KMS-11 (cell line): ENCODE measurements at regions not wholly inside any gene's neighbourhood (a gene's known extent, or its start where the extent isn't known, plus 50 kb on each side); places are given as distances from the start of the nearest gene placed in this dataset.

ENCODE experiments used
- H2AFZ ChIP-seq: fragments of 200-600 bp; sonication (generic); 2 replicates; pipeline ENCODE4 v1.6.1; 2016; ENCODE audit warnings: antibody characterized with exemption, mixed run types, low read depth
- H3K27ac ChIP-seq: fragments of 200-600 bp; sonication (generic); 2 replicates; pipeline ENCODE4 v1.6.1; 2016; ENCODE audit warnings: mild to moderate bottlenecking, mixed run types
- H3K27me3 ChIP-seq: fragments of 200-600 bp; sonication (generic); 2 replicates; pipeline ENCODE4 v1.6.1; 2017; ENCODE audit warnings: mild to moderate bottlenecking, low read depth, mixed run types, moderate library complexity; ENCODE audit not compliant: insufficient read depth
- H3K36me3 ChIP-seq: fragments of 200-600 bp; sonication (generic); 2 replicates; pipeline ENCODE4 v1.6.1; 2017; ENCODE audit warnings: mild to moderate bottlenecking, mixed run types; ENCODE audit not compliant: insufficient read depth
- H3K4me1 ChIP-seq: fragments of 200-600 bp; sonication (generic); 2 replicates; pipeline ENCODE4 v1.6.1; 2016; ENCODE audit warnings: mild to moderate bottlenecking, low read depth, mixed run types; ENCODE audit not compliant: poor library complexity, severe bottlenecking
- H3K4me2 ChIP-seq: fragments of 200-600 bp; sonication (generic); 2 replicates; pipeline ENCODE4 v1.7.0; 2016; ENCODE audit warnings: mild to moderate bottlenecking, mixed run types
- H3K4me3 ChIP-seq: fragments of 200-600 bp; sonication (generic); IDR thresholded peaks from 2 replicates; pipeline ENCODE4 v1.6.1; 2017; ENCODE audit warnings: low read depth, low read length, mixed read lengths; ENCODE audit not compliant: insufficient read depth
- H3K79me2 ChIP-seq: fragments of 200-600 bp; sonication (generic); 2 replicates; pipeline ENCODE4 v1.6.1; 2016; ENCODE audit warnings: low read depth, mixed run types; ENCODE audit not compliant: insufficient read depth
- H3K9ac ChIP-seq: fragments of 200-600 bp; sonication (generic); 2 replicates; pipeline ENCODE4 v1.6.1; 2016; ENCODE audit warnings: mild to moderate bottlenecking, mixed run types
- H4K20me1 ChIP-seq: fragments of 200-600 bp; sonication (generic); 2 replicates; pipeline ENCODE4 v1.6.1; 2016; ENCODE audit warnings: mild to moderate bottlenecking, mixed run types; ENCODE audit not compliant: insufficient read depth
- TF ChIP-seq, protein P1 (sequence below): fragments of 200-600 bp; sonication (generic); conservative IDR thresholded peaks from 2 replicates; pipeline ENCODE4 v1.6.1; 2017; ENCODE audit warnings: low read depth, mild to moderate bottlenecking, antibody characterized with exemption, low read length, moderate library complexity, mixed read lengths

DNA sequence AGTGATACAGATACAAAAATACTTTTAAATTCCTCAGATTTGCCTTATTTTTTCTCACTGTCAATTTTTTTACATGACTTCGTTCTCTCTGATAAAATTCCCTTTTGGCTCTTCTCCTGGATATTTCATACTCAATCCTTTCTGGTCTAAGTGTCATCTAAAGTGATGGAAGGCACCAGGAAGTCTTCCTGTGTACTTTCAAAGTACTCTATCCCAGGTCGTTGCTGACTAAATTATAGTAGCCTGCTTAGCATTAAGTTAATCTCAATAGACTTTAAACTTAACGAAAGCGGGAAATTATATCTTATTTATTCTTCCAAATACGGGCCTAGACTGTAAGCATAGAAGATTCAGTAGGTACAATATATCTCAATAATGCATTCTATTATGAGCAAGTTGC, 67.8 kb downstream of the CASP12 start:
- Histone ChIP-seq H4K20me1 (no peaks in the 10 kb centered on the region), H3K4me1 (no peaks in the 10 kb centered on the region), H3K27ac (no peak overlapping the region), H3K79me2 (no peaks in the 10 kb centered on the region), H3K4me2 (no peak overlapping the region), H2AFZ (no peak overlapping the region), H3K36me3 (no peaks in the 10 kb centered on the region), H3K4me3 (no peak overlapping the region), H3K9ac (no peak overlapping the region), H3K27me3 (no peaks in the 10 kb centered on the region)
- TF ChIP-seq, protein P1, sequence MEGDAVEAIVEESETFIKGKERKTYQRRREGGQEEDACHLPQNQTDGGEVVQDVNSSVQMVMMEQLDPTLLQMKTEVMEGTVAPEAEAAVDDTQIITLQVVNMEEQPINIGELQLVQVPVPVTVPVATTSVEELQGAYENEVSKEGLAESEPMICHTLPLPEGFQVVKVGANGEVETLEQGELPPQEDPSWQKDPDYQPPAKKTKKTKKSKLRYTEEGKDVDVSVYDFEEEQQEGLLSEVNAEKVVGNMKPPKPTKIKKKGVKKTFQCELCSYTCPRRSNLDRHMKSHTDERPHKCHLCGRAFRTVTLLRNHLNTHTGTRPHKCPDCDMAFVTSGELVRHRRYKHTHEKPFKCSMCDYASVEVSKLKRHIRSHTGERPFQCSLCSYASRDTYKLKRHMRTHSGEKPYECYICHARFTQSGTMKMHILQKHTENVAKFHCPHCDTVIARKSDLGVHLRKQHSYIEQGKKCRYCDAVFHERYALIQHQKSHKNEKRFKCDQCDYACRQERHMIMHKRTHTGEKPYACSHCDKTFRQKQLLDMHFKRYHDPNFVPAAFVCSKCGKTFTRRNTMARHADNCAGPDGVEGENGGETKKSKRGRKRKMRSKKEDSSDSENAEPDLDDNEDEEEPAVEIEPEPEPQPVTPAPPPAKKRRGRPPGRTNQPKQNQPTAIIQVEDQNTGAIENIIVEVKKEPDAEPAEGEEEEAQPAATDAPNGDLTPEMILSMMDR = no peak

DNA sequence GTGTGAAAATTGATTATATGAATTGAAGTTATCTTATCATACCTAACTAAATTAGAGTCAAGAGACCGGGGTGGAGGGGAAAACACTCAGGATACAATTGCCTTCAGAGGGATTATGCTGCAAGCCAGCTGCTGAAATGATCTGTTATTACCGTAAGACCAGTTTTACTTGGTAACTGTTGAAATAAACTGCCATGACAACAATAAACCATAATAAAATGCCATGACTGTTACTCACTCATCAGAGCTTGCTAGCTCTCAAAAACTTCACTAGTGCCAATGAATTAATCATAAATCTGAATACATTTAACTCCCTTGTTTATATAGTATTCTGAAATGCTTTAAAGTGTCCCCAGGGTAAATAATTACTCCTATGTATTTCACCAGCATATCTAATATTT, 68.2 kb downstream of the CASP12 start:
- Histone ChIP-seq H3K27ac (no peak overlapping the region), H3K27me3 (no peaks in the 10 kb centered on the region), H3K4me3 (no peak overlapping the region), H3K9ac (no peak overlapping the region), H3K4me2 (no peak overlapping the region), H4K20me1 (no peaks in the 10 kb centered on the region), H3K4me1 (no peaks in the 10 kb centered on the region), H2AFZ (no peak overlapping the region), H3K79me2 (no peaks in the 10 kb centered on the region), H3K36me3 (no peaks in the 10 kb centered on the region)
- TF ChIP-seq, protein P1 = no peak

DNA sequence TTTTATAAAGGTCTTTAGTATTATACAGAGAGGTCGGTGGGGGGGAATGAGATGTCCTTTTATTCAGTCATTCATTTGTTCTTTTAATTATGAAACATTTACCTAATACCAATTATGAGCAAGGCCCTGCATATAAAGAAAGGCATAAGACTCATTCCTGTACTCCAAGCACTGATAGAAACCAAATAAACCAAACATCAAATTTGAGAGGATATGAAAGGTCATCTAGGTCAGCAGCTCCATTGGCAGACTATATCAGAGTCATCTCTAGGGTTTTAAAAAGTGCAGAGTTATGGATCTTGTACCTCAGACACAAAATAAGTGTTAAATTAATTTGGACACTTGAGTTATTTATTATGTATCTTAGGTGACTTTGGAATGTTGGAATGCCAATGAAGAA, 71.5 kb downstream of the CASP12 start:
- TF ChIP-seq, protein P1 = no peak
- Histone ChIP-seq H3K4me1 (no peaks in the 10 kb centered on the region), H3K4me2 (no peak overlapping the region), H4K20me1 (no peaks in the 10 kb centered on the region), H3K79me2 (no peaks in the 10 kb centered on the region), H3K27ac (no peak overlapping the region), H3K36me3 (no peaks in the 10 kb centered on the region), H3K27me3 (no peaks in the 10 kb centered on the region), H2AFZ (no peak overlapping the region), H3K4me3 (no peak overlapping the region), H3K9ac (no peak overlapping the region)

DNA sequence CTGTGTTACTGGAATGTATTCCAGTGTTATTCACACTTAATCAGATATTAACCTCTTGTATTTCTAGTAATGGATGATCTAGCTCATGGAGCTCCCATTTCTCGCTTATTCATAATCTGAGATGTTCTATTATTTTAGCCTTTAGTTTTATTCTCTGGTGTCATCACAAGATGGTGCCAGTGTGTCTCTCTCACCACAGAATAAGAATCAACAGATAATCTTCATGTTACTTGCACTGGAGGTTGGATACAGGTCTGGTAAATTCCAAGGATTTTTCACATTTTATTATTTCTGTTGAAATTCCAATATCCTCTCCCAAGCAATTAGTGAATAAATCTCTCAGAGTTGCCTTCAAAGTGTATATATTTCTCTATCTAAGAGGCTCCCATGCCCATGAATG, 74.6 kb downstream of the CASP12 start:
- Histone ChIP-seq H3K4me2 (no peak overlapping the region), H3K36me3 (no peaks in the 10 kb centered on the region), H3K79me2 (no peaks in the 10 kb centered on the region), H3K27ac (no peak overlapping the region), H3K27me3 (no peaks in the 10 kb centered on the region), H3K4me1 (no peaks in the 10 kb centered on the region), H3K4me3 (no peak overlapping the region), H2AFZ (no peak overlapping the region), H3K9ac (no peak overlapping the region), H4K20me1 (no peaks in the 10 kb centered on the region)
- TF ChIP-seq, protein P1 = no peak

DNA sequence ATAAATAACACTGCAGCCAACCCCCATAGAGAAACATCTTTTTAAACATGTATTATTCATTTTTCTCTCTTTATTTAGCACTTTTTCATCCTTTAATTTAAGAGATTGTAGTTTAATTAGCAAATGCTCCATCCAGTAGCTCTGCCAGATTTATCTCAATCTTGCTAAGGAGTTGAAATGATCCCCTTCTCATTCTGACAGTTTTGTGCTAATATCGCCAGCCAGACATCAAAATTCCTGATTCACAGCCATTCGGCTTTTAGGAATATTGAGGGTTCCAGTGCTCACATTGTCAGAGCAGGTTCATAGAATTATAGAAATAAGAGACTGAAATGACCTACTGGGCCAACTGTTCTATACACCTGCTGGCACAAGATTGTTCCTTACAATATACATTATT, 77.8 kb downstream of the CASP12 start:
- H3K79me2 ChIP-seq = no peaks in the 10 kb centered on the region
- no peaks in the 10 kb centered on the region for H4K20me1 ChIP-seq
- H2AFZ ChIP-seq = no peak overlapping the region
- no peaks in the 10 kb centered on the region for H3K4me1 ChIP-seq
- no peaks in the 10 kb centered on the region for H3K27me3 ChIP-seq
- no peak overlapping the region for H3K27ac ChIP-seq
- TF ChIP-seq, protein P1 = no peak
- H3K4me2 ChIP-seq = no peak overlapping the region
- no peak overlapping the region for H3K4me3 ChIP-seq
- H3K9ac ChIP-seq = no peak overlapping the region
- H3K36me3 ChIP-seq = no peaks in the 10 kb centered on the region
